Fibroblast of skin of back (primary cell): ENCODE measurements at regions not wholly inside any gene's neighbourhood (a gene's known extent, or its start where the extent isn't known, plus 50 kb on each side); places are given as distances from the start of the nearest gene placed in this dataset.

Experiments
- DNase-seq: peaks from one replicate; pipeline ENCODE4 v3.0.0-alpha.2; 2013

GRCh38 chr7:1321411-1322239, 89.0 kb downstream of the UNCX start:
- DNase-seq = no peak

GRCh38 chr7:1322240-1323110, 89.8 kb downstream of the UNCX start:
- DNase-seq = no peak

- DNase-seq = no peak
Measured at GRCh38 chr7:1323178-1324027, 90.7 kb downstream of the UNCX start.

- no peak for DNase-seq
Measured at GRCh38 chr7:1324028-1324900, 91.6 kb downstream of the UNCX start.

- DNase-seq = no peak
Measured at GRCh38 chr7:1325246-1325645, 92.6 kb downstream of the UNCX start.

GRCh38 chr7:1325646-1326510, 93.2 kb downstream of the UNCX start:
- DNase-seq = no peak

- no peak for DNase-seq
Measured at GRCh38 chr7:1326511-1326785, 93.8 kb downstream of the UNCX start.

- DNase-seq = no peak
Measured at GRCh38 chr7:1329261-1329660, 96.6 kb downstream of the UNCX start.

GRCh38 chr7:1329966-1330800, 97.5 kb downstream of the UNCX start:
- no peak for DNase-seq

- DNase-seq = no peak
Measured at GRCh38 chr7:1330801-1331425, 98.2 kb downstream of the UNCX start.

- DNase-seq = no peak
Measured at GRCh38 chr7:1331561-1332467, 99.1 kb downstream of the UNCX start.

GRCh38 chr7:1336509-1336908, 103.8 kb downstream of the UNCX start:
- DNase-seq = no peak

GRCh38 chr7:1339611-1340010, 106.9 kb downstream of the UNCX start:
- no peak for DNase-seq

GRCh38 chr7:1340031-1340430, 107.4 kb downstream of the UNCX start:
- DNase-seq = no peak

- DNase-seq = no peak
Measured at GRCh38 chr7:1340461-1341360, 108.0 kb downstream of the UNCX start.

GRCh38 chr7:1341361-1342089, 108.9 kb downstream of the UNCX start:
- DNase-seq = no peak
